Osteoblast (primary cell): ENCODE measurements at regions not wholly inside any gene's neighbourhood (a gene's known extent, or its start where the extent isn't known, plus 50 kb on each side); places are given as distances from the start of the nearest gene placed in this dataset.

ENCODE experiments used
- DNase-seq: peaks from one replicate; pipeline ENCODE4 v3.0.0; 2011; ENCODE audit warnings: low spot score, mixed read lengths; ENCODE audit not compliant: insufficient read length; ENCODE audit errors: missing footprints
- H2AFZ ChIP-seq: 2 replicates; pipeline ENCODE4 v1.6.0; 2011; ENCODE audit warnings: mild to moderate bottlenecking, low read length
- H3K27ac ChIP-seq: 2 replicates; pipeline ENCODE4 v1.5.1; 2011; ENCODE audit warnings: mild to moderate bottlenecking, low read depth, low read length, moderate library complexity
- H3K27me3 ChIP-seq: 2 replicates; pipeline ENCODE4 v1.6.0; 2012; ENCODE audit warnings: mild to moderate bottlenecking, control low read depth, inconsistent platforms, low read length, moderate library complexity; ENCODE audit not compliant: insufficient read depth
- H3K36me3 ChIP-seq: 2 replicates; pipeline ENCODE4 v1.5.1; 2011; ENCODE audit warnings: mild to moderate bottlenecking, low read length, control low read depth, moderate library complexity; ENCODE audit not compliant: insufficient read depth
- H3K4me1 ChIP-seq: 2 replicates; pipeline ENCODE4 v1.5.1; 2011; ENCODE audit warnings: mild to moderate bottlenecking, low read length, control low read depth, moderate library complexity; ENCODE audit not compliant: insufficient read depth
- H3K4me2 ChIP-seq: 2 replicates; pipeline ENCODE4 v1.6.0; 2011; ENCODE audit warnings: mild to moderate bottlenecking, low read length; ENCODE audit not compliant: insufficient read depth
- H3K4me3 ChIP-seq: fragments of 200-600 bp; sonication (generic); 3 replicates; pipeline ENCODE4 v1.5.1; 2012; ENCODE audit warnings: mild to moderate bottlenecking, low read length, inconsistent platforms; ENCODE audit not compliant: insufficient read depth
- H3K79me2 ChIP-seq: 2 replicates; pipeline ENCODE4 v1.6.0; 2012; ENCODE audit warnings: mild to moderate bottlenecking, low read length, control low read depth, inconsistent platforms; ENCODE audit not compliant: insufficient read depth
- H3K9me3 ChIP-seq: 2 replicates; pipeline ENCODE4 v1.5.1; 2011; ENCODE audit warnings: low read depth, low read length, control low read depth
- H4K20me1 ChIP-seq: 2 replicates; pipeline ENCODE4 v1.6.0; 2012; ENCODE audit warnings: mild to moderate bottlenecking, low read length, control low read depth; ENCODE audit not compliant: insufficient read depth
- TF ChIP-seq, protein P1 (sequence below): IDR thresholded peaks from 2 replicates; pipeline ENCODE4 v1.5.1; 2011; ENCODE audit warnings: mild to moderate bottlenecking, low read depth, low read length, moderate library complexity; ENCODE audit errors: extremely low read depth

DNA sequence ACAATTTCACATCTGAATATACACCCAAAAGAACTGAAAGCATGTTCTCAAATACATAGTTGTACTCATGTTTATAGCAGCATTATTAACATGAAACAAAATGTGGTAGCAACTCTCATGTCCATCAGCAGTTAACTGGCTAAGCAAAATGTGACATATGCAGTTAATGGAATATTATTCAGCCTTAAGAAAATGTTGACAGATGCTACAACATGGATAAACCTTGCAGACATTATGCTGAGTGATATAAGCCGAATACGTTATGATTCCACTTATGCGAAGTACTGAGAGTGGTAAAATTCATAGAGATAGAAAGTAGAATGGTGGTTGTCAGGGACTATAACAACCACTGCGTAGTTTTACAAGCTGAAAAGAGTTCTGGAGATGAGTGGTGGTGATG lies 1469.0 kb upstream of the ACO1 start:
- Histone ChIP-seq H3K79me2 (no peaks in the 10 kb centered on the region), H3K4me3 (no peak overlapping the region), H2AFZ (no peak overlapping the region), H4K20me1 (no peaks in the 10 kb centered on the region), H3K4me1 (no peaks in the 10 kb centered on the region), H3K4me2 (no peak overlapping the region), H3K27me3 (no peaks in the 10 kb centered on the region), H3K9me3 (peaks cover 2% of the 10 kb centered on the region), H3K36me3 (no peaks in the 10 kb centered on the region), H3K27ac (no peak overlapping the region)
- TF ChIP-seq, protein P1, sequence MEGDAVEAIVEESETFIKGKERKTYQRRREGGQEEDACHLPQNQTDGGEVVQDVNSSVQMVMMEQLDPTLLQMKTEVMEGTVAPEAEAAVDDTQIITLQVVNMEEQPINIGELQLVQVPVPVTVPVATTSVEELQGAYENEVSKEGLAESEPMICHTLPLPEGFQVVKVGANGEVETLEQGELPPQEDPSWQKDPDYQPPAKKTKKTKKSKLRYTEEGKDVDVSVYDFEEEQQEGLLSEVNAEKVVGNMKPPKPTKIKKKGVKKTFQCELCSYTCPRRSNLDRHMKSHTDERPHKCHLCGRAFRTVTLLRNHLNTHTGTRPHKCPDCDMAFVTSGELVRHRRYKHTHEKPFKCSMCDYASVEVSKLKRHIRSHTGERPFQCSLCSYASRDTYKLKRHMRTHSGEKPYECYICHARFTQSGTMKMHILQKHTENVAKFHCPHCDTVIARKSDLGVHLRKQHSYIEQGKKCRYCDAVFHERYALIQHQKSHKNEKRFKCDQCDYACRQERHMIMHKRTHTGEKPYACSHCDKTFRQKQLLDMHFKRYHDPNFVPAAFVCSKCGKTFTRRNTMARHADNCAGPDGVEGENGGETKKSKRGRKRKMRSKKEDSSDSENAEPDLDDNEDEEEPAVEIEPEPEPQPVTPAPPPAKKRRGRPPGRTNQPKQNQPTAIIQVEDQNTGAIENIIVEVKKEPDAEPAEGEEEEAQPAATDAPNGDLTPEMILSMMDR, result no peak
- no peak for DNase-seq

DNA sequence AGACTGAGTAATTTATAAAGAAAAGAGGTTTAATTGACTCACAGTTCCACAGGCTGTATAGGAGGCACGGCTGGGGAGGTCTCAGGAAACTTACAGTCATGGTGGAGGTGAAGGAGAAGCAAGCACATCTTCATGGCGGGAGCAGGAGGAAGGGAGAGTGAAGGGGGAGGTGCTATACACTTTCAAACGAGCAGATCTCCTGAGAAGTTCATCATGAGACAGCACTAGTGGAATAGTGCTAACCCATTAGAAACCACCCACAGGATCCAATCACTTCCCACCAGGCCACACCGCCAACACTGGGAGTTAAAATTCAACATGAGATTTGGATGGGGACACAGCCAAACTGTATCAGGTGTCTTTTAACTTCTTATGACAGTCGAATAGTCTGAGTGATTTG lies 1459.3 kb upstream of the ACO1 start:
- TF ChIP-seq, protein P1, result no peak
- H4K20me1 ChIP-seq, result no peaks in the 10 kb centered on the region

DNA sequence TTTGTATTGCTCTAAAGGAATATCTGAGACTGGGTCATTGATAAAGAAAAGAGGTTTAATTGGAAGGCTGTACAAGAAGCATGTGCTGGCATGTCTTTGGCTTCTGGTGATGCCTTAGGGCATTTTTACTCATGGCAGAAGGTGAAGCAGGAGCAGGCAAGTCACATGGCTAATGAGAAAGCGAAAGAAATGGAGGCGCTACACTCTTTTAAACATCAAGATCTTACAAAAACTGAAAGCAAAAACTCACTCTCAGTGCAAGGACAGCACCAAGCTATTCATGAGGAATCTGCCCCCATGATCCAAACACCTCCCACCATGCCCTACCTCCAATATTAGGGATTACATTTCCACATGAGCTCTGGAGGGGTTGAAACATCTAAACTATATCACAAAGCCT lies 1458.8 kb upstream of the ACO1 start:
- H2AFZ ChIP-seq, result no peak overlapping the region
- no peaks in the 10 kb centered on the region for H4K20me1 ChIP-seq
- H3K9me3 ChIP-seq, result no peaks in the 10 kb centered on the region
- H3K27ac ChIP-seq, result no peak overlapping the region
- no peak overlapping the region for H3K4me3 ChIP-seq
- H3K4me1 ChIP-seq, result no peaks in the 10 kb centered on the region
- TF ChIP-seq, protein P1, result no peak
- H3K36me3 ChIP-seq, result no peaks in the 10 kb centered on the region
- no peaks in the 10 kb centered on the region for H3K79me2 ChIP-seq
- no peak for DNase-seq
- no peaks in the 10 kb centered on the region for H3K27me3 ChIP-seq
- H3K4me2 ChIP-seq, result no peak overlapping the region

More for the DNA sequence above, 1459.3 kb upstream of the ACO1 start:
- Histone ChIP-seq H2AFZ (no peak overlapping the region), H3K4me3 (no peak overlapping the region), H3K4me1 (no peaks in the 10 kb centered on the region), H3K36me3 (no peaks in the 10 kb centered on the region), H3K79me2 (no peaks in the 10 kb centered on the region), H3K27ac (no peak overlapping the region), H3K9me3 (no peaks in the 10 kb centered on the region), H3K27me3 (no peaks in the 10 kb centered on the region), H3K4me2 (no peak overlapping the region)
- no peak for DNase-seq

DNA sequence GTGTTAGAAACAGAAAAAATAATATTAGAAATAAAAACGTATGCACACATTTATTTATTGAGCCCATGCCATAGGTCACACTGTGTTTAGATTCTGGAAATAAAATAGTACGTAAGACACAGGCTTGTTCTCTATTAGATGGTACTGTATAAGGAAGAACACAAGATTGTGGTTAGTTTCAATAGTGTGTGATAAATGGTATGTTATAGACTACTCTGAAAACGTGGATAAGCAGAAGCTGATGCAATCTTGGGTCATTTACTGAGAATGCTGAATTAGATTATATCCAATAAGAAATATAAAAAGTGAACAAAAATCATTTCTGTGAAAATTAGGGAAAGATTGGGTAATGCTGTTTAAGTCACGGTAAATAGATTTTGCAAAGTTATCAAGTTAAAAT lies 1456.4 kb upstream of the ACO1 start:
- DNase-seq, result no peak
- Histone ChIP-seq H3K9me3 (no peaks in the 10 kb centered on the region), H3K27ac (no peak overlapping the region), H3K4me1 (no peaks in the 10 kb centered on the region), H3K4me2 (no peak overlapping the region), H3K27me3 (no peaks in the 10 kb centered on the region), H2AFZ (no peak overlapping the region), H3K36me3 (no peaks in the 10 kb centered on the region), H3K4me3 (no peak overlapping the region), H3K79me2 (no peaks in the 10 kb centered on the region), H4K20me1 (no peaks in the 10 kb centered on the region)
- TF ChIP-seq, protein P1, result no peak
